Right renal cortex interstitium (tissue), 3 donors: ENCODE measurements at regions not wholly inside any gene's neighbourhood (a gene's known extent, or its start where the extent isn't known, plus 50 kb on each side); places are given as distances from the start of the nearest gene placed in this dataset.

Source experiments
- DNase-seq, 3 donors: peaks; one replicate each; pipeline ENCODE4 v3.0.0-alpha.2; 2013; ENCODE audit warnings: low read depth in 3 of 3, low spot score in 2 of 3

DNA sequence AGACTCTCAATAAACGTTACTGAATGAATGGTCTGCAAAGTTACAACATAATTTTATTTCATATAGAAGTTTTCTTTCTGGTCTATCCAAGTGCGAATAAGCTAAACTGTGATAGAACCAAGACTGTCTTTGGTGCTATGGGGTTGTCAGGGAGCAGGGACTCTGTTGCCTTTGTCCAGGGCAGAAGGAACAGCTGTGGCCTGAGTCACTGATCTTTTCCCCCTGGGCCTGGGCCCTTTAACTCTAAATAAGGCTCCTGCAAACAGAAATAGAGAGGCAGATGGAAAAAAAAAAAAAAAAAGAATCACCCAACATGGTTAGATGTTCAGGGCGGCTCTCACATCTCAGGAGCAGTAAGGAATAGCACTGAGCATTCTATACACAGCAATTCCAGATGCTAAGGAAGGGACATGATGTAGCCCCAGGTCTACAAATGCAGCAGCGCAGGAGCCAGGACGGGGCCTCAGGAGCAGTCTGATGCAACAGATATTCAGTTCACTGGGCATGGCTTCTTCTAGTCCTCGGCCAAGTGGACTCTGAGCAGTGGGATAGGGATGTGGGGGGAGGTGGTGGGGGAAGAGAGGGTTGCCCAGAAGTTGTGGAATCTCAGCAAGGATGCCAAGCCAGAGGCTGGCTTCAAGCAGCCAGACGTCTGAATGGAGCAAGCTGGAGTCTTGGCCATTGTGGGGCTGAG lies 247.1 kb upstream of the SIX2 start:
- no peak for DNase-seq

DNA sequence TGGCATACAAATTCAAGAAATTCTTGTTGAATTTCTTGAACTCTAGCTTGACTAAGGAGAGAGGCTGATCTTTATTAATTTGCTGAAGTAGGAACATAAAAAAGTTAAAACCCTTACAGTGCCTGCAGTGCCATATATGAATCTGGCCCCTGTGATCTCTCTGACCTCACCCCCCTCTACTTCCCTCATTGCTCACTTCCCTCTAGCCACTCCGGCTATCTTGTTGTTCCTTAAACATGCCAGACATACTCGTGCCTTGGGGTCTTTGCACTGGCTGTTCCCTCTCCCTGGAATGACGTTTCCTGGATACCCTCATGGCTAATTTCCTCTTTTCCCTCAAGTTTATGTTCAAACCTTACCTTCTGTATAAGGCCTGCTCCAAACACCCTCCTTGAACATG lies 246.3 kb upstream of the SIX2 start:
- DNase-seq, result no peak

DNA sequence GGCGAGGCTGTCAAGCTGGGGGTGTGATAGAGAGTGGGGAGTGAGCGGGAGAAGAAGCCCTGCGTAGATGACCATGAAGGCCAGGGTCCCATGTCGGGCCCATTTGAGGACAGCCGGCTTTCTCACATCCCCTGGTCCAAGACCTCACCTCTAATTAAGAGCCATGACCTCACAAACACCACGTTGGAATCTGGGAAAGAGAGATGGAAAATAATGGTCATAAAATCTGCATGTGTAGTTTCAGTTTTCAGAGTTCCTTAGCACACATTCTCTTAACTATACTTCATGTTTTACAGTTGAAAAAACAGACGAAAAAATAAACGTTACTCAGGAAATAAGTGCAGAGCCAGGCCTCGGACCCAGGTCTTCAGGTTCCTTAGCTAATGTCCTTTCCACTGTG lies 244.8 kb upstream of the SIX2 start:
- DNase-seq, result no peak

DNA sequence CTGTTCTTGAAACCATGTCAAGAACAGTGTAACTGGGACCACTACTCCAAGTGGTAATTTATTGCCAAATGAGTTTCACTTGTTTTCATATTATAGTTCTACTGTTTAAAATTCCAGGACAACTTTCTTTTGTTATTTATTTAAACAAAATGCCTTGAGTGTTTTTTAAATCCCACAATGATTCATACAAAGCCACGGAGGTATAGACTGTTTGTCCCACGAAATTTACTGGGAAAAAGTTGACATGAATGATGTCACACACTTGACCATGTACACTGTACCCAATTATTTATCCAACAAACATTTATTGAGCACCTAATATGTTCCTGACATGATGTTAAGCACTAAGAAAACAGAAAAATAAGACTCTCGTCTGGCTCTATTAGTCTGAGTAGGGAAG lies 243.9 kb upstream of the SIX2 start:
- no peak for DNase-seq

DNA sequence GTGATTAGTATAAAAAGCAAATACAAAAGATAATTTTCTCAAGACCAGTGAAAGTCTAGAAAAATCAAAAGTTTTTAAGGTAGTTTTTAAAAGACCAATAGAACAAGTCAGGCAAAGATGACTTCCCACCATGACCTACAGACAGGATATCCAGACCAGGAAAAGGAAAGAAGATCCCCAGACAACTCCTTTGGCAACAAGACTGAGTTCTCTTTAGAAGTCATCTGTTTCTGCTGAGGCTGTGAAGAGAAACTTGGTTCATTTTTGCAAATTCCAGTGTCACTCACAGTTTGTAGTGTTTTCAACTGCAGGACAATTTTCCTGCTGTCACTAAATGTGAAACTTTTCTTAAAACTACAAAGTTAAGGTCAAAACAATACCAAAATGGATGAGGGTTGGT lies 240.9 kb upstream of the SIX2 start:
- no peak for DNase-seq

DNA sequence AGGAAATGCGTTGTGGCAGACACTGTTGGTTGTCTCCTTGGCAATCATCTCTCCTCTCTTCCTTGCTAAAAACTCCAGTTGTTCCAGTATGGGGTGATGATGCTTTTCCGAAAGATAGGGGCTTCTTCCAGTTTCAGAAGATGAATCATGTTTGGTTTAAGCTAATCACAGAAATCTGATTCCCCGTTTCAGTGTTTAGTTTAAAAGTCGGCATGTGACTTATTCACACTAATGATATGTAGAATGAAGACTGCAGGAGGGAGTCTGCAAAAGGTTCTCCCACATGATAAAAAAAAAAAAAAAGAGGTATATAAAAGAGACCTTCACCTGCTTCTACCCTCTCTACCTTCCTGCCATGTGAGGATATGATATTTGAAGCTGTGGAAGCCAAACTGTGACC lies 239.0 kb upstream of the SIX2 start:
- no peak for DNase-seq

DNA sequence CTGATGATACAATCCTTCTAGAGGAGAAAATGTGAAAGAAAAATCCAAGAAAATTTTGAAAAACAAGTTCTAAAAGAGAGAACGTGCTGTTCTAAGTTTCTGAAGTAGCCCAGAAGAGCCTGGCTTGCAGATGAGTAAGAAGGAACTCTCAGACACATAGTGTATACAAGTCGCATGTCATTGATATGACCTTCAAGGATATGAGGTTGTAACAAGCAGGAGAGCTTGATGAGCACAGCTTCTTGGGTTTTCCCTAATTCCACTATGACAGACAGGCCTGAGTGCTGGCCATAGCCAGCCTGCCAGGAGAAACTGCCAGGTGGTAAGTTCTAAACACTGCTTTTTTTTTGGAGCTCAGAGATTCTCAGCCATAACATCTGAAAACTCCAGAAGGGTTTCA lies 235.7 kb upstream of the SIX2 start:
- no peak for DNase-seq

DNA sequence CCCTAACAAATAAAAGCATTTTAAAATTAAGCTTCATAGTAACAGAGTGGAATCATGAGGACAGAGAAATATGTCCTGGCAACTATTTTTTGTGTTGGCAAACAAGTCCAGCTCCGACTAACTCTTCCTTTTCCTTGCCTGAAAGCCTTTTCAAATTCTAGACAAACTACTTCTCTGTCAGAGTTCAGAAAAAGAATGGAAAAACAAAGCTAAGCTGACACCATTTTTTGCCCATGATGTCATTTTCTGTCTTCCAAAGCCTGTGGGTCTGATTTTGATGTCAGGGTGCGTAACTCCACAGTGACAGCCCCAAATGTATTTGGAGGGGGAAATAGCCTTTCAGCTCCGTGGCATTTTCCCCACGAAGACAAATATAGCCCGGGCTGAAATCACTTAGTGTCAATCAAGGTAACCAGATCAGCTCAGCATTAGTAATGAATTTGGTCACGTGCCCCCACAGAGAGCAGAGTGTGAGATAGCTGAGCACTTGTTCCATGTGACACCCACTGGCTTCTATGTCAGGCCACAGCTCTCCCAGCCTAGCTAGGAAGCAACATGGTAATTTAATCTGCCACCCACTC lies 233.0 kb upstream of the SIX2 start:
- DNase-seq, result no peak

DNA sequence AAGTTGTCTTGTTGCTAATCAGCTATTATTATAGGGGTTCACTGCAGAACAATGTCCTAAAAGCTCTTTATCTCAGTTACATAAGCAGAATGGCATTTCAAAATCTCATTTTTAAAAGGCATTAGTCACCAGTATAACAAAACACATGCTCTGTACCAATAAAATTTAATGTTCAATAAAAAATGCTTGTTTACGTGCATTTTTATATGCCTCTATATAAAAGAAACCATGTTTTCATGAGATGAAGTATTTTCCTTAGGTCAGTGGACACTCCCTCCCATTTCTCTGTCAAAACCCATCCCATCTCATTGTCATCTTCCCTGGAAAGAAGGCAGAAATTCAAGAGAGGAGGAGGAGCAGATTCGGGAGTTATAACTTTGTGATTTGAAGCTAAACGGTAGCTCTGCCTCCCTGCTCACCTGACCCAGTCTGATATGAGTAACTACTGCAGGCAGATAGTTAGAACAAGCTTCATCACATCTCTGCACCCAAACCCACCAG lies 231.9 kb upstream of the SIX2 start:
- no peak for DNase-seq

DNA sequence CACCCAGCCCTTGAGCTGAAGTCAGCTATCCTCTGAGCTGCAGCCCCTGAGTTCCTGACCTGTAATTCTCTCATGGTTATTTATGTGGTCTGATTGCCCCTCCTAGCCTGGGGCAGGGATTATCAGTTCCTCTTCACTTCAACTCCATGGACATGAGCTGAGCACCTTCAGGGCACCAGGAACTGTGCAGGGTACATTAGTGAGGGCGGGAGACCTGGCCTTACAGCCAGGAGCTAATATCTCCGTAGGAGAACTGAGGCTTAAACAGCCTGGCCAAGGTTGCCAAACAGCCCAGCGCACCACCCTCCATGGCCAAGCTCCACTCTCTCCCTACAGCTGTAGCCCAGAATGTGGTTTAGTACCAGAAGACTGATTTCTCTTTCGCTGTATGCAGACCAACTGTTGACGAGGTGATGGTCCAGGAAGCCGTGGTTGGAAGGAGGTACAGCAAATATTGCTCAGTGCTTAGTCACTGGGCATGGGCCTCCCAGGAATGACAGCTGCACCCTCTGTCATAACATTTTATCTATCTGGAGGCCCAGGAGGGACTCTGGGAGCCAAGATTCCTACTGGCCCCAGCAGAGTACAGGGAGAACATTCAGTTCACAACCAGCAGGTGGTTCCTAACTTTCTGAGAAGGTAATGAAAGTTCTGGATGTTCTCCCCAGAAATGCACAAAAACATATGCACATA lies 228.7 kb upstream of the SIX2 start:
- no peak for DNase-seq

DNA sequence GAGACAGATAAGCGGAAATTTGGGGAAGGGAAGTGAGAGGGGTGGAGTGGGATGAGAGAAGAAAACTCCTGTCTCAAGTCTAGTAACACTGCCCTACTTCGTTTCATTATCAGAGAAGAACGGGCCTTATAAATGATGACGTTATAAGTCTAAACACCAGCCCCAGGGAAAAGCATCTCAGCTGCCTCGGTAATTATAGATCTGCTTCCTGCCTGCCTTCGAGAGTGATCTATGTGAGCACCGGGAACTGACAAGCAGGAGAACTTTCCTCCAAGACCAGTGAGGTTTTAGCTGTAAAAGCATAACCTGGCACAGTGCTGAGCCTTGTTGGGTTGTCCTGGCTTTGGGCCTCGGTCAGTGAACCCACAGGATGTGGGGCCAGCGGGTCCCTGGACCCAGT lies 227.9 kb upstream of the SIX2 start:
- no peak for DNase-seq

DNA sequence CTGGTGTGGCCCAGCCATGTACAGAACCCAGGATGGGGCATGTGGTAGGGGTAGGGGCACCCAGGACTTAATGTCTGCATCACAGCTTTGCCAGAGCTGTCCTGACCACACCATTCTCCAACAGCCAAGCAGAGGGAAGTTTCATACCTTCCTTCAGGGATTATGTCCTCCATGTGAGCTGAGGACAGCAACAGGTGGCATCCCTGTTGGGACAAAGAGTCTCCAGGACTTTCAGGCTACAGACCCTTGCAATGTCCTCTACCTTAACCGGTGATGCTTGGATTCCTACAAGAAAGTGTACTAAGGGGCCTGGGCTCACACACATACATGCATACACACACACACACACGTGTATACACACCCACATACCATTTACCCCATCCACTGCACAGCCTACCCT lies 227.0 kb upstream of the SIX2 start:
- DNase-seq, result no peak

DNA sequence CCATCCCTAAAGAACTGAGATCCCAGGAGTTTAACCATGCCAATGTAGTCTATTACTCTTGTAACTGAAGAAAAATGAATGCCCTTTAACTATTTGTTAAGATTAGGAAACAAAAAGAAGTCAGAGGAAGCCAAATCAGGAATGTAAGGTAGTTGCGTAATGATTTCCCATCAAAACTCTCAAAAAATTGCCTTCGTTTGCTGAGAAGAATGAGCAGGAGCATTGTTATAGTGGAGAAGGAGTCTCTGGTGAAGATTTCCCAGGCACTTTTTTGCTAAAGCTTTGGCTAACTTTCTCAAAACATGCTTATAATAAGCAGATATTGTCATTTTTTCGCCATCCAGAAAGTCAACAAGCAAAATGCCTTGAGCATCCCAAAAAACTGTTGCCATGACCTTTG lies 224.0 kb upstream of the SIX2 start:
- no peak for DNase-seq

DNA sequence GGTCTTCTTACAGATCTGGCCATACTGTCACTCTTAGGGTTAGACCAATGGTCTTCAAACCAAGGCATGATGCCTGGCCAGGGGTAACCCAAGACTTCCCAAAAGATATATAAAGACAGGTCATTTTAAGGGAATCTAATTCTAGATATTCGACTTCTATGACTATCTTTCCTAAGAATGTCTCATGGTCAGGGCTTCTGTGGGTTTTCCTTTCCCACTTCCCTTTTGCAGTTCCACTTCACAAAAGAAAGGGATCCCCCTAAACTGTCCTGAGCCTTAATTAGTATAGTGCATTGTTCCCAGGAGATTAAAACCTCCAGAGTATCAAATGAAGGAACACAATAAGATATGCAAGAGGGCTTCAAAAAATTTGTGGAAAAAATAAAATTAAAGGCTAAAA lies 223.6 kb upstream of the SIX2 start:
- DNase-seq, result no peak

DNA sequence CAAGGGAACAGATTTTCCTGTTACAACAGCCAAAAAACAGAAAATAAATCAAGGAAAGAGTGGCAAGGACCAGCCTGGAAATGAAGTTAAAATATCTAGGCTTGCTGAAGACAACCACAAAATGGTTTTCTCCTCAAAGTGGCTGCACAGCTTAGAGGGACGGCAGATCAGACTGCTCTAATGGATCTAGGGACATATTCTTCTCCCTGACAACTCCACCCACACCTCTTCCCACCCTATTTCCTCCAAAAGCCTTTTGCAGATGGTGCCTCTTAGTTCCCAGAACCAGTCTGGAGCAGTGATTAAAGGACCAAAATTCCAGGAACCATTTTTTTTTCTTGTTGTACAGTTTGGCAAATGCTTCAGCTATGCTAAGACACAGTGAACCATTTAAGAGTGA lies 220.2 kb upstream of the SIX2 start:
- no peak for DNase-seq

DNA sequence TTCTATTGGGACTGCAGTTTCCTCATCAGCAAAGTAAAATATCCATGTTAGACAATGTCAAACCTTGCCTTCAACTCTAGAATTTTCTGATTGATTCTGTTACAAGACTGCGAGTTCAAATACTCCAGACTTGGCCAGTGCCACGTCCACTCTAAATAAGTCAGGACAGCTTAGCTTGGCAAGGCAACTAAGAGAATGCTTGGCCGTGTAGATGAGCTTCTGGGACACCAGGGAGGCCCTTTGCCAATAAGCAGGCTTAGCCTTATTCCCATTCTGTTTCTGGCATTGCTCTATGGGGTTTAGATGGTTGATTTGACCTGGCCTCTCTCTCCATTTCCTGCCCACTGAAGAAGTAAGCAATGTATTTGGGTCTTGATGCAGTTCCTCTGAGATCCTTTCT lies 218.1 kb upstream of the SIX2 start:
- DNase-seq, result no peak

DNA sequence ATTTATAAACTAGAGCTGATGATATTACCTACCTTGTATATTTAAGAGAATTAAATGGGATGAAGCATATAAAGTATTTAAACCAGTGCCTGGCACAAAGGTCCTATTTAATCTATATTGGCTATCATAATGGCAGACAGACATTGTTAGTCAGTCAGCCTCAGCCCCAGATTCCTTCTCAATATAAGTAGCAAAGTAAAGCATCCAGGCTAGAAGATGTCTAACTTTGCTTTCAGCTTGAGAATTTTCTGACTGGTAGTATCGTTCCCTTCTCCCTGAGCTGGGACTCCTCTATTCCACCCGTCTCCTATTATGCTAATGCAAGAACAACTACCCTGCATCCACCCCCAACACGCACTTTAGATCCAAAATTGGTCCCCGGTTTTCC lies 215.7 kb upstream of the SIX2 start:
- no peak for DNase-seq

DNA sequence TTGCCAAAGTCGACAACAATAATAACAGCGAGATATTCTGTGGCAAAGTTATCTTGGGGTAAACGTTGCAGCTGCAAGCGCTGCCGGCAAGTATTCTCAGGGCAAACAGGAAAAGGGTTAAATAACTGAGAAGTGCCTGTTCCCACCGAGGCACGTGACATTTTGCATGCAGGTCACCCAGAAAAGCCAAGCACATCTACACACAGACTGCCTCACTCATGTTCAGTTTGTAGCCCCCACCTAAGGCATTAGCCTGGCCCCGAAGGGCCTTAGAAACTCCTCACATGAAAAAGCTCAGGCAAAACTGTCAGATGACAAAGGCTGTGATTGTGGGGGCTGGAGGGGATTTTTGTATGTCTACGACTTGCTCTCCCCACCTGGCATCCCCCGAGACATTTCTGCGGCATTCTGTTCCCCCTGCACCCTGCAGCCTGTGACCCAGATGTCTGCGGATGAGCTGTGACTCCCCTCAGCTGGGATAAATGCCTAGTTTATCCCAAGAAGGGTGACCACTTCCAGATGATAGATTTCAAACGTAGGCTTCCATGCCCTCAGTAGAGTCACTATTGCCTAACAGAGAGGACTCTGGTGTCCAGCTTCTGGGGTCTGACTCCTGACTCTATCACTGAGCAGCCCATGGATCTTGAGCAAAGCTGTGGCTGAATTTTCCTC lies 215.2 kb upstream of the SIX2 start:
- no peak for DNase-seq

DNA sequence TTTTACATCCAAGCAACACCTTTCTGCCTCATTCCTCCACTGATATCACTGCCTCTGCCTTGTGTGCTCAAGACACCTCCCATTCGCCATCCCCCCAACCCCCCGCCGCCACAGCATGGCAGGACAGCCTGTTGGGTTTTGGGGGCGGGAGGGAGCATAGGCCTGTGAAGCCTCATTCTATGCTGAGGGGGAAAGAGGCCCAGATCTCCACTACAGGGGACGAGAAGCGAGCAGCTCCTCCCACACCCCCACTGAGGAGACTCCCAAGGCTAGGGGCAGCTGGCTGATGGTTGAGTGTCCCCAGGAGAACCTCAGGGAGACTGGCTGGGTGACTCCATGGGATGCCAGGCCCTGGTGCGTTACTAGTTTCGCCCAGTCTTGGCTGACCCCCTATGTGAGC lies 214.3 kb upstream of the SIX2 start:
- no peak for DNase-seq

DNA sequence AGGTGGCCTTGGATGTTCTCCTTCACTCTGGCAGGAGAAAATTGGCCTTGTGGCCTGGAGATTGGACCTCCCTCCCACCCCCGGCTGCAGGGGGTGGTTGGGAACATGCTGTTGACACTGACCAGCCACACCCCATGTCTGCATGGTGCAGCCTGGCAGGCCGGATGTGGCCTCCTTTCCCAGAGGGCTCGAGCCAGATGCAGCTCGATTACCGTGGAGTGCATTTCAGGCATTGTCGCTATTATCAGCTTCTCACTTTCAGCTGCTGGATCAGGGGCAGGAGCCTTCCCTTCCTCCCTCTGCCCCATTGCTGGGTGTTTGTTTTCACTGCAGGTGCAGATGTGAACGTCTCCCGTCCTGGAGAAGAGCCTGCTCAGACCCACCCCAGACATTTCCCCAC lies 211.0 kb upstream of the SIX2 start:
- DNase-seq, result no peak

DNA sequence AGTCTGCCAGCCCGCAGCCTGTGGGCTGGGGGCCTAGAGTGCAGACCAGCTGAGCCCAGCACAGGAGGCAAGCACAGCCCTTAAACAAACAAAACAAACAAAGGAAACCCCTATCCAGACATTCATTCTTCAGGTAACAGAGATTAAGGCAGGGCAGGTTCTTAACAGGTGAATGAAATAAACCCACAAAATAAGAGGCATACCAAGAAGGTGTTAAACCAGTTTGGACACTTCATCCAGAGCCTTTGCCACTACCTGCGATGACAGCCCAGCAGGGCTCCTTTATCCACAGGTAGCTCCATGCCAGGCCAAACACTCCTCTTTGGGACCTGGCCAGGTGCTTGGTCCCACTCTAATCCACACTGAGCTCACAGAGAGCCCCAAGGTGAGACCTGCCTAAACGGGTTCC lies 209.7 kb upstream of the SIX2 start:
- DNase-seq, result no peak

DNA sequence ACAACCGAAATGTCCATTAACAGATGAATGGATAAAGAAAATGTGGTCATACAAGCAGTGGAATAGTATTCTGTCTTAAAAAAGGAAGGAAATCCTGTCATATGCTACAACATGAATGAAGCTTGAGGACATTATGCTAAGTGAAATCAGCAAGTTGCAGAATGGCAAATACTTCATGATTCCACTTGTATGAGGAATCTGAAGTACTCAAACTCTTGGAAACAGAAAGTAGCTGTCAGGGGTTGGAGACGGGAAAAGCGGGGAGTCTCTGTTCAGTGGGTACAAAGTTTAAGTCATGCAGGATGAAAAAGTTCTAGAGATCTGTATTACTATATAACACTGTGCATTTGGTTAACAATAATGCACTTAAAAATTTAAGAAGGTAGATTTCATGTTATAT lies 209.0 kb upstream of the SIX2 start:
- no peak for DNase-seq
